ENCODE measurements at regions not wholly inside any gene's neighbourhood (a gene's known extent, or its start where the extent isn't known, plus 50 kb on each side); places are given as distances from the start of the nearest gene placed in this dataset.
"Not testable (repeated sequence)": the region's sequence is repeated elsewhere in the genome, so short reads cannot be mapped to it uniquely, and the experiment has no call there.

- POLR2A ChIA-PET = no interaction called here
- no peaks in the 10 kb centered on the region for H3K9me3 ChIP-seq (ENCODE audit: control insufficient read depth in 1 of 2, insufficient read depth in 1 of 2, low read length in 2 of 2)
- H3K36me3 ChIP-seq (ENCODE audit: insufficient read depth, low read length) = no peaks in the 10 kb centered on the region
- no peak overlapping the region for H3K27ac ChIP-seq (ENCODE audit: low read depth in 1 of 2, low read length in 2 of 2)
- H3K4me1 ChIP-seq (ENCODE audit: insufficient read depth, low read length) = peaks cover 3% of the 10 kb centered on the region
- H3K27me3 ChIP-seq (ENCODE audit: control insufficient read depth in 1 of 2, insufficient read depth in 2 of 2, low read length in 2 of 2) = no peaks in the 10 kb centered on the region
- Mint-ChIP-seq H3K4me3 (peak overlapping the region; percentile 44), H3K9me3 (no peaks in the 10 kb centered on the region), H3K27ac (peak overlapping the region; percentile 21), H3K4me1 (ENCODE audit: low read depth) (peaks cover 12% of the 10 kb centered on the region), H3K27me3 (no peaks in the 10 kb centered on the region), H3K36me3 (ENCODE audit: low read depth) (no peaks in the 10 kb centered on the region)
- ATAC-seq (ENCODE audit: poor library complexity) = peak; percentile 100
- CTCF ChIA-PET = no interaction called here
- DNase-seq = peak; percentile 51 to 89 (median 70)
- no peak overlapping the region for H3K4me3 ChIP-seq (ENCODE audit: low read length)
- peak; percentile 57 for TF ChIP-seq CTCF (IDR thresholded peaks at IDR 0.05)
- intact Hi-C loops (cut with DNase I, micrococcal nuclease) = loop anchor here (2.0 to 5.0 kb wide), 3 partner anchors 182 to 385 kb away; partner anchors contain the start of gene ARMCX6 (in 1 of the 2)
These were observed 132.4 kb downstream of the ZMAT1 start for GRCh38 chrX:101799387-101799786.

DNA sequence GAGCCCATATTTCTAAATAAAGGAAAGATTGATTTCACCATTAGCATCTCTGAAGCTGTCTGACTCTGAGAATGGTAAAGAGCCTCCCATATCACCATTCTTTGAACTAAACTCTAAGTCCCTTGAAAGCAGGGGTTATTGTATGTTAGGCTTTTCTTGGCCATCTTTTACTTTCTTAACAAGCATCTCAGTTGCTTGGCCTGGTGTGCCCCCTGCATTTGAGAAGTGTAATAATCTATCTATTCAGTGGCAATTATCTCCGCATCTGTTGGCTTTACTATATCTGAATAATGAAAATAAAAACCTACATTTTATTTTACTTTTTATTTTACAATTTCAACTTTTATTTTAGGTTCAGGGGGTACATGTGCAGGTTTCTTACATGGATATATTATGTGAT lies 128.3 kb upstream of the ARMCX2 start:
- TF ChIP-seq CTCF (IDR thresholded peaks at IDR 0.05) = no peak
- Mint-ChIP-seq H3K4me3 (no peak overlapping the region), H3K27ac (no peak overlapping the region), H3K36me3 (ENCODE audit: low read depth) (no peaks in the 10 kb centered on the region), H3K9me3 (no peaks in the 10 kb centered on the region), H3K27me3 (peaks cover 6% of the 10 kb centered on the region), H3K4me1 (ENCODE audit: low read depth) (no peaks in the 10 kb centered on the region)
- H3K4me1 ChIP-seq (ENCODE audit: insufficient read depth, low read length) = no peaks in the 10 kb centered on the region
- no peak for DNase-seq
- intact Hi-C loops (cut with DNase I, micrococcal nuclease) = no loop called here
- POLR2A ChIA-PET = no interaction called here
- CTCF ChIA-PET = no interaction called here
- no peaks in the 10 kb centered on the region for H3K36me3 ChIP-seq (ENCODE audit: insufficient read depth, low read length)
- no peak overlapping the region for H3K4me3 ChIP-seq (ENCODE audit: low read length)
- no peaks in the 10 kb centered on the region for H3K9me3 ChIP-seq (ENCODE audit: control insufficient read depth in 1 of 2, insufficient read depth in 1 of 2, low read length in 2 of 2)
- no peak overlapping the region for H3K27ac ChIP-seq (ENCODE audit: low read depth in 1 of 2, low read length in 2 of 2)
- no peak for ATAC-seq (ENCODE audit: poor library complexity)
- H3K27me3 ChIP-seq (ENCODE audit: control insufficient read depth in 1 of 2, insufficient read depth in 2 of 2, low read length in 2 of 2) = no peaks in the 10 kb centered on the region

GRCh38 chrX:101785142-101785541 lies 125.5 kb upstream of the ARMCX2 start:
- ATAC-seq (ENCODE audit: poor library complexity) (no peak), DNase-seq (no peak)
- TF ChIP-seq CTCF (IDR thresholded peaks at IDR 0.05) = no peak
- Mint-ChIP-seq H3K27me3 (no peaks in the 10 kb centered on the region), H3K36me3 (ENCODE audit: low read depth) (no peaks in the 10 kb centered on the region), H3K9me3 (no peaks in the 10 kb centered on the region), H3K27ac (no peak overlapping the region), H3K4me3 (no peak overlapping the region), H3K4me1 (ENCODE audit: low read depth) (no peaks in the 10 kb centered on the region)
- Histone ChIP-seq H3K9me3 (ENCODE audit: control insufficient read depth in 1 of 2, insufficient read depth in 1 of 2, low read length in 2 of 2) (no peaks in the 10 kb centered on the region), H3K27ac (ENCODE audit: low read depth in 1 of 2, low read length in 2 of 2) (no peak overlapping the region), H3K4me1 (ENCODE audit: insufficient read depth, low read length) (no peaks in the 10 kb centered on the region), H3K36me3 (ENCODE audit: insufficient read depth, low read length) (no peaks in the 10 kb centered on the region), H3K27me3 (ENCODE audit: control insufficient read depth in 1 of 2, insufficient read depth in 2 of 2, low read length in 2 of 2) (no peaks in the 10 kb centered on the region), H3K4me3 (ENCODE audit: low read length) (no peak overlapping the region)
- intact Hi-C loops (cut with DNase I, micrococcal nuclease) = no loop called here
- CTCF ChIA-PET = no interaction called here
- POLR2A ChIA-PET = no interaction called here

DNA sequence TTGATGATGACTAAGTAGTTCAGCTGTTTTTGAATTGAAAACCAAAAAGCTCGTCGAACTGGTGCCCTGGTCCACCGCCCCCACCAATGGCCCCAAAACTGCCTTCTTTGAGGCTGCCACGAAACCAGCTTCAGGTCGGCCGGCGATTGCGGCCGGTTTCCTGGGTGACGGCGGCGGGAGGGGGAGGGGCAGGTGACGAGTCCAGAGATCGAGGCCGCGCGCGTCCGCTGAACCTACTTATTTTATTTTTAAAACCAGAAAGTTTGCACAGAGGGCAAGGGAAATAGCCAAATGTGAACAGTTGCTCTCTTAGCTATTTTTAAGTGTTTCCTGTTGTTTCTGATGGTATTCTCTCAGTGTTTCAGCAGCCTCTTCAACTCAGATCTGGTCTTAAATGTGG lies 120.8 kb upstream of the ARMCX2 start:
- intact Hi-C loops (cut with DNase I, micrococcal nuclease); CTCF ChIA-PET; H3K4me1 Mint-ChIP-seq (ENCODE audit: low read depth): not testable (repeated sequence)

More for the DNA sequence above, 120.8 kb upstream of the ARMCX2 start:
- H3K4me1 ChIP-seq (ENCODE audit: insufficient read depth, low read length); H3K27me3 ChIP-seq (ENCODE audit: control insufficient read depth in 1 of 2, insufficient read depth in 2 of 2, low read length in 2 of 2); H3K9me3 Mint-ChIP-seq; DNase-seq; H3K4me3 Mint-ChIP-seq; H3K27ac ChIP-seq (ENCODE audit: low read depth in 1 of 2, low read length in 2 of 2); H3K36me3 Mint-ChIP-seq (ENCODE audit: low read depth); ATAC-seq (ENCODE audit: poor library complexity); H3K4me3 ChIP-seq (ENCODE audit: low read length); H3K9me3 ChIP-seq (ENCODE audit: control insufficient read depth in 1 of 2, insufficient read depth in 1 of 2, low read length in 2 of 2); H3K27ac Mint-ChIP-seq; H3K36me3 ChIP-seq (ENCODE audit: insufficient read depth, low read length); POLR2A ChIA-PET: not testable (repeated sequence)
- peaks cover 11% of the 10 kb centered on the region for H3K27me3 Mint-ChIP-seq

All from CD4-positive, alpha-beta T cell (primary cell).